Peyer's patch (tissue), 4 donors: ENCODE measurements at regions not wholly inside any gene's neighbourhood (a gene's known extent, or its start where the extent isn't known, plus 50 kb on each side); places are given as distances from the start of the nearest gene placed in this dataset.

ENCODE experiments used
- POLR2A ChIP-seq, 2 donors: fragments of 450-650 bp; IDR thresholded peaks; one replicate each; pipeline ENCODE4 v1.5.1; 2017; ENCODE audit warnings: antibody characterized with exemption in 2 of 2, mild to moderate bottlenecking in 2 of 2, moderate library complexity in 2 of 2
- TF ChIP-seq, protein P1 (sequence below), 6 experiments: fragments of 450-650 bp in 4 of 6; fragments of 200-600 bp in 2 of 6; sonication (generic) in 1 of 6; IDR thresholded peaks; one replicate each; pipeline ENCODE4 v1.5.1; 2017 to 2019; ENCODE audit warnings: antibody characterized with exemption in 6 of 6, mild to moderate bottlenecking in 3 of 6, moderate library complexity in 1 of 6

DNA sequence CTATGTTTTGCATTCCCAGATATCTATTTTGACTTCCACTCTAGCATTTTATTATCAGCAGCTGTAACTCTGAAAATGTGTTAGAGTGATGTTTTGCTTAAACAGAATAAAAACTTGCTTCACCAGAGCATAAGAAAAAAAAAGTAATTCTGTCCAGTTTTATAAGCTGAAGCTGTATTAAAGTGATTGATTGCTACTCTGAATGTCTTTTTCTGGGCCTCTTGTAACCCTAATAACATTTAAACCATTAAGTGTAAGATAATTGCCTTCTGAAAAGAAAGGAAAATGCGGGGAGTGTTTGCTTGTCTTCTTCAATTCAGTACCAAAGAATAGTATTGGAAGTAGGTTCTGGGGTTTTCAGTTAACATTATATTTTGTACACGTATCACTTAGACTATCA is 57.9 kb upstream of the UBE2E1 start:
- TF ChIP-seq POLR2A (IDR thresholded peaks at IDR 0.05), result no peak
- TF ChIP-seq, protein P1, sequence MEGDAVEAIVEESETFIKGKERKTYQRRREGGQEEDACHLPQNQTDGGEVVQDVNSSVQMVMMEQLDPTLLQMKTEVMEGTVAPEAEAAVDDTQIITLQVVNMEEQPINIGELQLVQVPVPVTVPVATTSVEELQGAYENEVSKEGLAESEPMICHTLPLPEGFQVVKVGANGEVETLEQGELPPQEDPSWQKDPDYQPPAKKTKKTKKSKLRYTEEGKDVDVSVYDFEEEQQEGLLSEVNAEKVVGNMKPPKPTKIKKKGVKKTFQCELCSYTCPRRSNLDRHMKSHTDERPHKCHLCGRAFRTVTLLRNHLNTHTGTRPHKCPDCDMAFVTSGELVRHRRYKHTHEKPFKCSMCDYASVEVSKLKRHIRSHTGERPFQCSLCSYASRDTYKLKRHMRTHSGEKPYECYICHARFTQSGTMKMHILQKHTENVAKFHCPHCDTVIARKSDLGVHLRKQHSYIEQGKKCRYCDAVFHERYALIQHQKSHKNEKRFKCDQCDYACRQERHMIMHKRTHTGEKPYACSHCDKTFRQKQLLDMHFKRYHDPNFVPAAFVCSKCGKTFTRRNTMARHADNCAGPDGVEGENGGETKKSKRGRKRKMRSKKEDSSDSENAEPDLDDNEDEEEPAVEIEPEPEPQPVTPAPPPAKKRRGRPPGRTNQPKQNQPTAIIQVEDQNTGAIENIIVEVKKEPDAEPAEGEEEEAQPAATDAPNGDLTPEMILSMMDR (IDR thresholded peaks at IDR 0.05), result no peak
